ENCODE measurements at regions not wholly inside any gene's neighbourhood (a gene's known extent, or its start where the extent isn't known, plus 50 kb on each side); places are given as distances from the start of the nearest gene placed in this dataset.
"Not testable (repeated sequence)": the region's sequence is repeated elsewhere in the genome, so short reads cannot be mapped to it uniquely, and the experiment has no call there.

- not testable (repeated sequence) for DNase-seq
Observed at GRCh38 chr10:45122180-45122860, 121.6 kb downstream of the ZNF22 start.

DNA sequence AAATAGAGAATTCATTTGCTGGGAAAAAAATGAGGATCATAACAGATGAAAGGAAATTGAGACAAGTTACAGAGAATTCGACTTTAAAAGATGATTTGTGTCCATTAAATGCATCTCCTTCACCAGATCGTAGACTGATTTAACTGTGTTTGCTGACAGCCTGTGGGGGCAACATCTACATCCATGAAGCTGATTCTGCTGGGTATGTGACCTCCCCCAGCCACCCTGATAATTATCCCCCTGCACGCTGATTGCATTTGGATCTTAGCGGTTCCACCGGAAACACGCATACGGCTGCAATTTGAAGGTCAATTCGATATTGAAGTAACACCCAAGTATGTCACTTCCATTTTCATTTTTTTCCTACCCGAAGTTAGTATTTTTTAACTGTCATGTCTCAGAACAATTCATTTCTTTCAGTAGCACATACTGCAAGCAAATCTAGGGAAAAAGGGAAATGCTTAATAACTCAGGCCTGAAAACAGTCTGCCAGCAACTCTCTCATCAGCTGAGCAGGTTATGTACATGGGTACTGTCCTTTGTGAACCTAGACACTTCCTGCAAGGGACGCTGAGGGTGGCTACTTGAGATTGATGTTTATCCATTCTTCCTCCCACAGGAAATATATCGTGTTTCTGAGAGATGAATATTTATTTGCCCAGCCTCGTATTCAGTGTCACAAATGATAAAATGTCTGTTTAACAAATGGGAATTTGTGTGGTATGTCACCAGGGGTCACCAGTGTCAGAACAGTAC, 134.9 kb downstream of the ZNF22 start:
- DNase-seq, result no peak

- DNase-seq, result no peak
Observed at GRCh38 chr10:45136256-45136655, 135.5 kb downstream of the ZNF22 start.

- no peak for DNase-seq
Observed at GRCh38 chr10:45144326-45145070, 143.8 kb downstream of the ZNF22 start.

GRCh38 chr10:45145143-45145542, 144.4 kb downstream of the ZNF22 start:
- not testable (repeated sequence) for DNase-seq

- DNase-seq, result no peak
Observed at GRCh38 chr10:45147000-45147399, 146.3 kb downstream of the ZNF22 start.

- no peak for DNase-seq
Observed at GRCh38 chr10:45150997-45151396, 150.3 kb downstream of the ZNF22 start.

- DNase-seq, result no peak
Observed at GRCh38 chr10:45151467-45152214, 150.9 kb downstream of the ZNF22 start.

DNA sequence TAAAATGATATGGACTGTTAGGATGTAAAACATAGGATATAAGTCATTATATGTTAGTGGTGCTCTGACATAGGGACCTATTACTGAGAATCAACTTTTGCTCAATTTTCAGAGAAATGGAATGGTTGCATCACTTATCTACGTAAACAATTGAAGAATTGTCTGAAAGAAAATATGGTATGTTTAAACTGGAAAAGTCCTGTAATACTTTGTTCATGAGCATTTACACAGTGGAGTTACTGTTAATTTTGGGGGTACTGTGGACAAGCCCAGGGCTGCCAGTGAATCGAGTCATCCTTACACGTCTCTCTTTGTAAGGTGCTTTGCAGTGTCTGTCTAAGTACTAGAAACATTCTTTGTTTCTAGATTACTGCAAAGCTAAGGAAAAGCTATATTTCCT, 152.0 kb downstream of the ZNF22 start:
- DNase-seq, result no peak

GRCh38 chr10:45154502-45154901, 153.8 kb downstream of the ZNF22 start:
- DNase-seq, result no peak

DNA sequence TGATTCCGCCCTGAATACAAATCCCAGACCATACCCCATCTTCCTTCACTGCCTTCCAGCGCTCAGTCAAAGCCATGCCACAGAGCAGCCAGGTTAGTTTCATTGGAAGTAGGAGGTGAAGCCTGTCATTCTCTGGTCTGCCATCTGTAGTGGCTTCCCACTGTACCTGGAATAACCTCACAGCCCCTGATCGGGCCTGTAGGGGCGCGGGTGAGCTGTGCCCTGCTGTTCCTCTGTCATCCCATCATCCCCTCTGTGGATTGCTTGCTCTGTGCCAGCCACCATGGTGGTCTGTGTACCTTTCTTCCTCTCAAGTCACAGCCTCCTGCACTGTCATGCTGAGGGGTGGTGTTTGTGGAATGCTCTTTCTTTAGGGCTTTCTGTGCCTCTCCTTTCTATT, 155.1 kb downstream of the ZNF22 start:
- DNase-seq, result no peak

DNA sequence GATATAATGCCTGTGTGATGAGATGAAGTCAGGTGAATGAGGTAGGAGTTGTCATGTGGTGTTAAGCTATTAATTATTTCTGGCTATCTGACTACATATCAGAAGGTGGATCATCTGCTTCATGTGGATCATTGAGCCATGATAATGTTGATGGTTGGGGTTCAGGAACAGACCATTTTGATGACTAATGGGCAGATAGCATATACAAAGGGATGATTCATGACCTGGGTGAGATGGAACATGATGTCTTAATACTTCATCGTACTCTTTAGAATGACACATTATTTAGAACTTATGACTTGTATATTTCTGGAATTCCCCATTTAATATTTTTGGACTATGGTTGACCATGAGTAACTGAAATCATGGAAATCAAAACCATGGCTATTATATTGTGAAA, 155.1 kb downstream of the OR13A1 start:
- no peak for DNase-seq

DNA sequence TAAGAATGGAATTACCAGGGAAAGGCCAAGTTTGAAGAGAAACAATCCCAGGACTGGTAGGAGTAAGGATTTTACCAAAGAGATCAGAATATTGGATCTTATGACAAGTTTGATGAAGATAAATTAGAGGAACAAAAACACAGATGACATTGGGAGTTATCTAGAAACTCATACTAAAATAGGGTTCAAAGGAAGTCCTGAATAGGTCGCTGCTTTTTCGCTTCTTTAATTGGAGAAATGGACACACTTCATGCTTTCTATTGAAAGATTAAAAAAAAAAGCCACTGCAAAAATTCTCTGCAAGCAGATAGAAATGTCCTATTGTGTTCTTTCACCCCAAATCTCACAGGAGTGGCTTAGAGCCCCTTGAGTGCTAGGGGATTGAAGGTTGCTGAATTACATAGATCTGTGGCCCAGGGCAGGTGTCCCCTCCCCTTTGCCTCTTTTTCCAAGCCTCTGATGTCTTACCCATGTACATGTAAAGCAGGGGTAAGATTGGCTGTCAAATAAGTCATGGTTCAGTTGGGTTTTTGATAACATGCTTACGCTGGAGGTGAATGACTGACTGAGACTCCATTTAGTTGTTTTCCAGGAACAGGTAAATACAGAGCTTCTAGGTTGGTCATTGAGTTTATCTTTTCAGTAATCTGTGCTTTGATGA, 152.0 kb downstream of the OR13A1 start:
- DNase-seq, result no peak

- DNase-seq, result not testable (repeated sequence)
Observed at GRCh38 chr10:45175520-45176118, 139.8 kb downstream of the OR13A1 start.

- no peak for DNase-seq
Observed at GRCh38 chr10:45179691-45180090, 135.7 kb downstream of the OR13A1 start.

DNA sequence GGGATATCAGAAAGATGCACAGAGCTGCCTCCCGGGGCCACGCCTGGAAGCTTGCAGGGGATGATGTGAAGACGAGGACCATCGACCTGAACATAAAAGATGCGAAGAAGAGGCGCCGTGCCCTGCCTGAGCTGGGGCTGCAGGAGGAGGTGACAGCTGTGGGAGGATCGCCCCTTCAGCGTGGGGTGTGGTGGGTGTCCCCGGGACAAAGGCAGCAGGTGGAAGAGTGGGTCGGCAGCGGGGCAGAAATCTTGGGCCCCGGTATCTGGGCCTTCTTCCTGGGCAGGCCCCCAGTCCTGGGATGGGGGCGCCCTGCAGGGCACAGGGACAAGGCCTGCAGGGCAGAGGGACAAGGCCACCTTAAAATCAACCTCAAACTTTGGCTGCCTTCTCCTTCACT, 134.9 kb downstream of the OR13A1 start:
- no peak for DNase-seq

GRCh38 chr10:45180946-45181875, 134.2 kb downstream of the OR13A1 start:
- DNase-seq, result no peak

DNA sequence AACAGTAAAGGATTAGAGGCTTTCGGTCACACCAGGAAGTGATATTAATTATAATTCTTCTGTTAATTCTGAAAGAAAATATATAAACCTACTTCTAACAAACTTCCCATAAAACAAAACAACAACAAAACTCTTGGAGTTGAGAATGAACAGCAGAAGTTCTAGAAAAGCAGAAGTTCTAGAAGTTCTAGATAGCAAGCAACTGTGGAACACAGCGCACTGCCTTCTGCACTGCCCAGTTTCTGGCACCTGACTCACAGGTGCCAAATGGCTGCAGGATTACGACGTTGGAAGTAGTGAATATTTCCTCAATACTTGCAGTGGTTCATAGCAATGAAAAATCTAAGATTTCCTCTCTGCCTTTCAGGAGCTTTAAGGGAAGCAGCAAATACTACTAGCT, 132.2 kb downstream of the OR13A1 start:
- DNase-seq, result no peak

DNA sequence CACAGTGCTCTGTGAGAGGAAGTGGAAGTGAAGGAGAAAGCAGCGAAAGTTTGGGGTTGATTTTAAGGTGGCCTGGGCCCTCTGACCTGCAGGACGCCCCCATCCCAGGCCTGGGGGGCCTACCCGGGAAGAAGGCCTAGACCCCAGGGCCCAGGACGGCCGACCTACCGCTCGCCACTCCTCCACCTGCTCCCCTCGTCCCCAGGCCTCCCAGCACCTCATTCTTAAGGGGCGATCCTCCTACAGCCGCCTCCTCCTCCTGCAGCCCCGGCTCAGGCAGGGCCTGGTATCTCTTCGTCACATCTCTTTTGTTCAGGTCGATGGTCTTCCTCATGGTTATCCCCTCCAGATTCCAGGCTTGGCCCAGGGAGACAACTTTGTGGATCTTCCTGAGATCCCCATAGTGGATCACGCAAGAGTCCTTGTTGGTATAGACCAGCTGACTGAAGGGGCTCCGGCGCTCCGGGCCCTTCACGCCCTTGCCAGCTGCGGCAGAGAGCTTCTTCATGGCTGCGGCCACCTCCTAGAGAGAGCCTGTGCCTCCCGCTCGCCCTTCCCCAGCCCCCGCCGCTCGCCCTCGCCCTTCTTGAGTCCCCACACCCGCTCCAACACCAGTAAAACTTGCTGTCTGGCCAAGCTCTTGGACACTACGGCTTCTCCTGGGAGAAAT, 117.5 kb downstream of the OR13A1 start:
- no peak for DNase-seq

GRCh38 chr10:45198486-45199204, 116.8 kb downstream of the OR13A1 start:
- peak; percentile 4 for DNase-seq
